A549 (cell line): ENCODE measurements at regions not wholly inside any gene's neighbourhood (a gene's known extent, or its start where the extent isn't known, plus 50 kb on each side); places are given as distances from the start of the nearest gene placed in this dataset.

ENCODE experiments used
- ATAC-seq, 2 experiments: fragments of 200-7000 bp in 1 of 2; fragments of >200 bp in 1 of 2; cut with Nextera tagmentation in 1 of 2; cut with Tn5 transposase in 1 of 2; 3 replicates each; pipeline versions ENCODE4 v1.8.0 to v1.9.1; 2018 to 2020; ENCODE audit warnings: mild to moderate bottlenecking in 1 of 2, moderate library complexity in 1 of 2
- CTCF ChIA-PET: fragments of 300-600 bp; sonication (Branson Sonifier 250); formaldehyde crosslinking; extraction: SDS; loops from one replicate; lab custom pipeline; 2021; ENCODE audit warnings: antibody characterized with exemption, inconsistent platforms; lab: Yijun Ruan, JAX
- POLR2A ChIA-PET: fragments of 350-600 bp; formaldehyde crosslinking; extraction: SDS; loops from one replicate; lab custom pipeline; 2021; ENCODE audit warnings: antibody characterized with exemption, inconsistent platforms; lab: Yijun Ruan, JAX
- DNase-seq, 2 experiments: peaks; one replicate each; pipeline versions ENCODE4 v3.0.0 to v3.0.0-alpha.2; 2011 to 2016; ENCODE audit warnings: low read depth in 1 of 2, low spot score in 1 of 2
- FAIRE-seq: peaks from 2 replicates; lab custom pipeline; 2011; peaks lifted over from hg19 to GRCh38; lab: Jason Lieb, UNC
- H3K27ac ChIP-seq, 2 experiments: fragments of >200 bp; sonication (Bioruptor Twin); formaldehyde crosslinking; 3 replicates each; pipeline ENCODE4 v1.5.1; 2016 to 2017
- H3K4me1 ChIP-seq: fragments of >200 bp; sonication (Bioruptor Twin); formaldehyde crosslinking; 3 replicates; pipeline ENCODE4 v1.6.1; 2016
- H3K4me2 ChIP-seq: fragments of >200 bp; sonication (Bioruptor Twin); formaldehyde crosslinking; 3 replicates; pipeline ENCODE4 v1.6.1; 2016
- H3K4me3 ChIP-seq: fragments of >200 bp; sonication (Bioruptor Twin); formaldehyde crosslinking; 3 replicates; pipeline ENCODE4 v1.5.1; 2016
- H3K9me3 ChIP-seq: fragments of >200 bp; sonication (Bioruptor Twin); formaldehyde crosslinking; 3 replicates; pipeline ENCODE4 v1.6.1; 2016
- BHLHE40 ChIP-seq: IDR thresholded peaks from 2 replicates; pipeline ENCODE4 v1.6.1; 2012; ENCODE audit warnings: low read depth, low read length, inconsistent platforms
- EHF ChIP-seq: fragments of 250-450 bp; sonication (Bioruptor Pico); IDR thresholded peaks from 2 replicates; pipeline ENCODE4 v1.5.0; 2020; ENCODE audit warnings: mild to moderate bottlenecking
- ESRRA ChIP-seq: fragments of 150-350 bp; IDR thresholded peaks from 2 replicates; pipeline ENCODE4 v1.6.1; 2014; ENCODE audit warnings: mild to moderate bottlenecking, low read length, borderline replicate concordance
- FOSL2 ChIP-seq, 2 experiments: fragments of 450-650 bp in 1 of 2; fragments of >200 bp in 1 of 2; sonication (Bioruptor Twin) in 1 of 2; formaldehyde crosslinking; IDR thresholded peaks; 2 replicates each; pipeline versions ENCODE4 v1.5.0 to v1.6.1; 2016 to 2020; ENCODE audit warnings: mild to moderate bottlenecking in 1 of 2, moderate library complexity in 1 of 2
- JUN ChIP-seq, 2 experiments: fragments of >200 bp; sonication (Bioruptor Twin); formaldehyde crosslinking; IDR thresholded peaks; 2 replicates in 1 of 2; 3 replicates in 1 of 2; pipeline ENCODE4 v1.6.1; 2016 to 2017
- KDM5A ChIP-seq: fragments of 200-600 bp; sonication (generic); IDR thresholded peaks from 2 replicates; pipeline ENCODE4 v1.6.1; 2016; ENCODE audit warnings: antibody characterized with exemption, mild to moderate bottlenecking
- MAZ ChIP-seq: fragments of 150-350 bp; IDR thresholded peaks from 2 replicates; pipeline ENCODE4 v1.6.1; 2014; ENCODE audit warnings: antibody characterized with exemption, low read depth, low read length, borderline replicate concordance
- MYC ChIP-seq: IDR thresholded peaks from 2 replicates; pipeline ENCODE4 v1.6.1; 2012; ENCODE audit warnings: mild to moderate bottlenecking, inconsistent platforms, low read length, improper control_type of control experiment, borderline replicate concordance
- NPAS2 ChIP-seq: fragments of 250-450 bp; sonication (Bioruptor Pico); IDR thresholded peaks from 2 replicates; pipeline ENCODE4 v1.8.0; 2022; ENCODE audit warnings: mild to moderate bottlenecking, moderate library complexity, borderline replicate concordance
- PHF8 ChIP-seq: fragments of 200-600 bp; sonication (generic); IDR thresholded peaks from 2 replicates; pipeline ENCODE4 v1.6.1; 2016; ENCODE audit warnings: low read depth, mild to moderate bottlenecking, antibody characterized with exemption, moderate library complexity, borderline replicate concordance
- RARB ChIP-seq: fragments of 250-450 bp; sonication (Bioruptor Pico); IDR thresholded peaks from 2 replicates; pipeline ENCODE4 v1.8.0; 2021; ENCODE audit warnings: mild to moderate bottlenecking, moderate library complexity
- RCOR1 ChIP-seq: fragments of 150-350 bp; IDR thresholded peaks from 2 replicates; pipeline ENCODE4 v1.6.1; 2014; ENCODE audit warnings: antibody characterized with exemption, low read length, low read depth
- RNF2 ChIP-seq: fragments of 200-600 bp; sonication (generic); IDR thresholded peaks from 2 replicates; pipeline ENCODE4 v1.6.1; 2016; ENCODE audit warnings: low read depth, mild to moderate bottlenecking, antibody characterized with exemption, moderate library complexity, borderline replicate concordance
- SMC3 ChIP-seq: fragments of >200 bp; sonication (Bioruptor Twin); formaldehyde crosslinking; IDR thresholded peaks from 3 replicates; pipeline ENCODE4 v1.6.1; 2018; ENCODE audit warnings: inconsistent platforms
- SREBF2 ChIP-seq: fragments of 450-650 bp; IDR thresholded peaks from 2 replicates; pipeline ENCODE4 v1.6.1; 2014; ENCODE audit warnings: mild to moderate bottlenecking, moderate library complexity
- ZC3H11A ChIP-seq: fragments of 450-650 bp; IDR thresholded peaks from 2 replicates; pipeline ENCODE4 v1.6.1; 2014; ENCODE audit warnings: antibody characterized with exemption, mild to moderate bottlenecking
- ZNF302 ChIP-seq: fragments of 250-450 bp; sonication (Bioruptor Pico); IDR thresholded peaks from 2 replicates; pipeline ENCODE4 v1.9.0; 2021; ENCODE audit warnings: inconsistent platforms, mild to moderate bottlenecking, moderate library complexity
- ZSCAN20 ChIP-seq: fragments of 250-450 bp; sonication (Bioruptor Pico); IDR thresholded peaks from 2 replicates; pipeline ENCODE4 v1.8.0; 2022; ENCODE audit warnings: mild to moderate bottlenecking, moderate library complexity
- WGBS: methylation state at CpG from one replicate; pipeline ENCODE4 v1.1.6; 2017; ENCODE audit errors: missing lambda C conversion rate; 5-methylcytosine and 5-hydroxymethylcytosine counted together
- TF ChIP-seq, protein P1 (sequence below): fragments of 250-450 bp; sonication (Bioruptor Pico); IDR thresholded peaks from 2 replicates; pipeline ENCODE4 v1.5.0; 2021; ENCODE audit warnings: mild to moderate bottlenecking, moderate library complexity, borderline replicate concordance
- TF ChIP-seq, protein P2 (sequence below): IDR thresholded peaks from 2 replicates; pipeline ENCODE4 v1.6.1; 2012; ENCODE audit warnings: low read depth, borderline replicate concordance
- TF ChIP-seq, protein P3 (sequence below): fragments of 150-350 bp; IDR thresholded peaks from 2 replicates; pipeline ENCODE4 v1.6.1; 2014; ENCODE audit warnings: low read depth, mild to moderate bottlenecking, low read length
- TF ChIP-seq, protein P4 (sequence below): fragments of 450-650 bp; IDR thresholded peaks from 2 replicates; pipeline ENCODE4 v1.6.1; 2014; ENCODE audit warnings: antibody characterized with exemption
- TF ChIP-seq, protein P5 (sequence below): fragments of >200 bp; sonication (Bioruptor Twin); formaldehyde crosslinking; IDR thresholded peaks from 3 replicates; pipeline ENCODE4 v1.5.1; 2016

DNA sequence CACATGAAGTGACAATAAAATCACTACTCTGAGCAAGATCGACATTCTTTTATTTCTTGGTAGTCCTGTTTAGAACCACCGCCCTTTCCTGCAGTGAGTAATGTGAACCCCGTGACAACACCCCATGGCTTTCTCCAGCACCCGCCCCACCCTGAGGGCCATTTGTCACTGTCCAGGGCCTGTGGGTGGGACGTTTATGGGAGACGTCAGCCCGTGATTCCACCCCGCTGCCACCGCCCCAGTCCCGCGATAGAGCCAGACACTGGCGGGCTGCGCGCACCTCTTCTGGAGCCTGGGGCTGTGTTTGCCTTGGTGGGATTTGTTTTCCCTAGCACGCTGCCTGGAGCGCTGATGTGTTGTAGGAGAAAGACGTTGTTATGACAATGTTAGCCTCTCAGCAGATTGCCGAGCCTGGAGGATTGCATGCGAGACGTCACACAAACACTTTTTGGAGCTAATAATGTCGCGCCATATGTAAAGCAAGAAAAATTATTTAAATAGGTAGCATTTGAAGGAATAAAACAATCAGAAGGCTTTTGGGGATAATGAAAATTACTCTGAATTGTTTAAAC lies 263.7 kb downstream of the TEX29 start:
- POLR2A ChIA-PET, result no interaction called here
- CTCF ChIA-PET, result no interaction called here
- Histone ChIP-seq H3K4me3 (no peak overlapping the region), H3K4me1 (no peaks in the 10 kb centered on the region), H3K9me3 (no peaks in the 10 kb centered on the region), H3K27ac (no peak overlapping the region), H3K4me2 (no peak overlapping the region)
- 40% methylated on average over 18 of the region's 22 CpGs for WGBS
- DNase-seq (no peak), ATAC-seq (no peak), FAIRE-seq (no peak)
- no peak for TF ChIP-seq SMC3
- TF ChIP-seq RNF2, result no peak
- TF ChIP-seq, protein P1, sequence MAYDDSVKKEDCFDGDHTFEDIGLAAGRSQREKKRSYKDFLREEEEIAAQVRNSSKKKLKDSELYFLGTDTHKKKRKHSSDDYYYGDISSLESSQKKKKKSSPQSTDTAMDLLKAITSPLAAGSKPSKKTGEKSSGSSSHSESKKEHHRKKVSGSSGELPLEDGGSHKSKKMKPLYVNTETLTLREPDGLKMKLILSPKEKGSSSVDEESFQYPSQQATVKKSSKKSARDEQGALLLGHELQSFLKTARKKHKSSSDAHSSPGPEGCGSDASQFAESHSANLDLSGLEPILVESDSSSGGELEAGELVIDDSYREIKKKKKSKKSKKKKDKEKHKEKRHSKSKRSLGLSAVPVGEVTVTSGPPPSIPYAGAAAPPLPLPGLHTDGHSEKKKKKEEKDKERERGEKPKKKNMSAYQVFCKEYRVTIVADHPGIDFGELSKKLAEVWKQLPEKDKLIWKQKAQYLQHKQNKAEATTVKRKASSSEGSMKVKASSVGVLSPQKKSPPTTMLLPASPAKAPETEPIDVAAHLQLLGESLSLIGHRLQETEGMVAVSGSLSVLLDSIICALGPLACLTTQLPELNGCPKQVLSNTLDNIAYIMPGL, result no peak
- TF ChIP-seq ZNF302 (CRISPR knock-in tag), result no peak
- TF ChIP-seq, protein P2, sequence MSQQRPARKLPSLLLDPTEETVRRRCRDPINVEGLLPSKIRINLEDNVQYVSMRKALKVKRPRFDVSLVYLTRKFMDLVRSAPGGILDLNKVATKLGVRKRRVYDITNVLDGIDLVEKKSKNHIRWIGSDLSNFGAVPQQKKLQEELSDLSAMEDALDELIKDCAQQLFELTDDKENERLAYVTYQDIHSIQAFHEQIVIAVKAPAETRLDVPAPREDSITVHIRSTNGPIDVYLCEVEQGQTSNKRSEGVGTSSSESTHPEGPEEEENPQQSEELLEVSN, result no peak
- TF ChIP-seq, protein P3, sequence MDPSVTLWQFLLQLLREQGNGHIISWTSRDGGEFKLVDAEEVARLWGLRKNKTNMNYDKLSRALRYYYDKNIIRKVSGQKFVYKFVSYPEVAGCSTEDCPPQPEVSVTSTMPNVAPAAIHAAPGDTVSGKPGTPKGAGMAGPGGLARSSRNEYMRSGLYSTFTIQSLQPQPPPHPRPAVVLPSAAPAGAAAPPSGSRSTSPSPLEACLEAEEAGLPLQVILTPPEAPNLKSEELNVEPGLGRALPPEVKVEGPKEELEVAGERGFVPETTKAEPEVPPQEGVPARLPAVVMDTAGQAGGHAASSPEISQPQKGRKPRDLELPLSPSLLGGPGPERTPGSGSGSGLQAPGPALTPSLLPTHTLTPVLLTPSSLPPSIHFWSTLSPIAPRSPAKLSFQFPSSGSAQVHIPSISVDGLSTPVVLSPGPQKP, result no peak
- TF ChIP-seq BHLHE40, result no peak
- TF ChIP-seq, protein P4, sequence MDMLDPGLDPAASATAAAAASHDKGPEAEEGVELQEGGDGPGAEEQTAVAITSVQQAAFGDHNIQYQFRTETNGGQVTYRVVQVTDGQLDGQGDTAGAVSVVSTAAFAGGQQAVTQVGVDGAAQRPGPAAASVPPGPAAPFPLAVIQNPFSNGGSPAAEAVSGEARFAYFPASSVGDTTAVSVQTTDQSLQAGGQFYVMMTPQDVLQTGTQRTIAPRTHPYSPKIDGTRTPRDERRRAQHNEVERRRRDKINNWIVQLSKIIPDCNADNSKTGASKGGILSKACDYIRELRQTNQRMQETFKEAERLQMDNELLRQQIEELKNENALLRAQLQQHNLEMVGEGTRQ, result no peak
- TF ChIP-seq FOSL2 (IDR thresholded peaks at IDR 0.05), result no peak
- no peak for TF ChIP-seq FOSL2 (CRISPR knock-in tag; IDR thresholded peaks at IDR 0.05)

DNA sequence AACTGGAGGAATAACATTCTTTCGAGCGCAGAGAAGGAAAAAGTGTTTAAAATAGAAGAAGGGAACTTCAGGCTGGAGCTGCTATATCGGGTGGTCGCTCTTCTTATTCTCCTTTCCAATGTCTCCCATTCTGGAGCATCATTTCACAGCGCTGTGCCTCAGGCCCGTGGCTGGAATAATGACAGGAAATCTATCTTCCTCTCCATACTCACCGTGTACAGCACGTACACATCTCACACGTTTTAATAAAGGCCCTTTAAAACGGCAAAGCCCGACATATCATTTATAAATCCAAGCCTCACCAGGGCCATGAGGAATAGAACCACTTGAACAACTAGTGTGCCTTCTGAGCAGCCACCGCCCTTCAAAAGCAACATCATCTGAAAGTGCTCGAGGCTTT lies 264.4 kb downstream of the TEX29 start:
- no peak overlapping the region for H3K27ac ChIP-seq
- ATAC-seq, result no peak

More for the DNA sequence above, 264.4 kb downstream of the TEX29 start:
- Histone ChIP-seq H3K4me3 (no peak overlapping the region), H3K4me1 (no peaks in the 10 kb centered on the region), H3K9me3 (no peaks in the 10 kb centered on the region), H3K4me2 (no peak overlapping the region)
- FAIRE-seq, result no peak
- ChIA-PET POLR2A (no interaction called here), CTCF (no interaction called here)
- 25% methylated on average over 12 of the region's 13 CpGs for WGBS
- TF ChIP-seq KDM5A (no peak), RCOR1 (no peak), ESRRA (no peak), SREBF2 (no peak), NPAS2 (CRISPR knock-in tag) (no peak), PHF8 (no peak), EHF (CRISPR knock-in tag) (no peak), MAZ (no peak), ZC3H11A (no peak), ZSCAN20 (CRISPR knock-in tag) (no peak), MYC (no peak), RARB (CRISPR knock-in tag) (no peak), JUN (IDR thresholded peaks at IDR 0.05) (no peak)
- TF ChIP-seq, protein P5, sequence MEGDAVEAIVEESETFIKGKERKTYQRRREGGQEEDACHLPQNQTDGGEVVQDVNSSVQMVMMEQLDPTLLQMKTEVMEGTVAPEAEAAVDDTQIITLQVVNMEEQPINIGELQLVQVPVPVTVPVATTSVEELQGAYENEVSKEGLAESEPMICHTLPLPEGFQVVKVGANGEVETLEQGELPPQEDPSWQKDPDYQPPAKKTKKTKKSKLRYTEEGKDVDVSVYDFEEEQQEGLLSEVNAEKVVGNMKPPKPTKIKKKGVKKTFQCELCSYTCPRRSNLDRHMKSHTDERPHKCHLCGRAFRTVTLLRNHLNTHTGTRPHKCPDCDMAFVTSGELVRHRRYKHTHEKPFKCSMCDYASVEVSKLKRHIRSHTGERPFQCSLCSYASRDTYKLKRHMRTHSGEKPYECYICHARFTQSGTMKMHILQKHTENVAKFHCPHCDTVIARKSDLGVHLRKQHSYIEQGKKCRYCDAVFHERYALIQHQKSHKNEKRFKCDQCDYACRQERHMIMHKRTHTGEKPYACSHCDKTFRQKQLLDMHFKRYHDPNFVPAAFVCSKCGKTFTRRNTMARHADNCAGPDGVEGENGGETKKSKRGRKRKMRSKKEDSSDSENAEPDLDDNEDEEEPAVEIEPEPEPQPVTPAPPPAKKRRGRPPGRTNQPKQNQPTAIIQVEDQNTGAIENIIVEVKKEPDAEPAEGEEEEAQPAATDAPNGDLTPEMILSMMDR, result no peak
- TF ChIP-seq, protein P3, result no peak
- TF ChIP-seq, protein P1, result no peak
- DNase-seq, result no peak
